HepG2 (cell line): ENCODE measurements at regions not wholly inside any gene's neighbourhood (a gene's known extent, or its start where the extent isn't known, plus 50 kb on each side); places are given as distances from the start of the nearest gene placed in this dataset.

Experiments
- ATAC-seq: fragments of 200-7000 bp; cut with Tn5 transposase; 3 replicates; pipeline ENCODE4 v1.9.1; 2020; ENCODE audit warnings: mild to moderate bottlenecking, moderate library complexity
- BruUV-seq: library from RNA; stranded (reverse); fragments of 400-500 nt; replicated peaks from 2 replicates; lab custom pipeline; 2021; lab: Mats Ljungman, UMichigan
- CTCF ChIA-PET: fragments of 300-600 bp; formaldehyde crosslinking; extraction: SDS; loops from one replicate; lab custom pipeline; 2021; ENCODE audit warnings: low total read pairs, inconsistent platforms, low intra/inter-chr PET ratio; lab: Yijun Ruan, JAX
- POLR2A ChIA-PET: fragments of 350-600 bp; sonication (Branson Sonifier 250); formaldehyde crosslinking; loops from one replicate; lab custom pipeline; 2020; ENCODE audit warnings: antibody characterized with exemption, inconsistent platforms; lab: Yijun Ruan, JAX
- DNase-seq: peaks from one replicate; pipeline ENCODE4 v3.0.0-alpha.2; 2015; ENCODE audit warnings: low spot score
- FAIRE-seq: peaks from 3 replicates; lab custom pipeline; 2011; peaks lifted over from hg19 to GRCh38; lab: Jason Lieb, UNC
- H2AFZ ChIP-seq: one replicate; pipeline ENCODE4 v1.6.1; 2011; ENCODE audit warnings: low read length, inconsistent platforms
- H3K27ac ChIP-seq: fragments of 300-600 bp; 3 replicates; pipeline ENCODE4 v1.8.0; 2011; ENCODE audit warnings: mixed run types, mild to moderate bottlenecking, mixed read lengths, low read length, inconsistent platforms; ENCODE audit not compliant: insufficient read depth; ENCODE audit errors: extremely low read length
- H3K27me3 ChIP-seq, 2 experiments: fragments of 200-600 bp in 1 of 2; 2 replicates in 1 of 2; 3 replicates in 1 of 2; pipeline versions ENCODE4 v1.6.0 to v1.8.0; 2011; ENCODE audit warnings: low read length in 2 of 2, mild to moderate bottlenecking in 2 of 2, moderate library complexity in 2 of 2, inconsistent platforms in 1 of 2; ENCODE audit not compliant: insufficient read depth in 2 of 2, control insufficient read depth in 1 of 2
- H3K36me3 ChIP-seq, 2 experiments: fragments of 200-600 bp in 1 of 2; replicated peaks in 1 of 2; 2 replicates in 1 of 2; 3 replicates in 1 of 2; pipeline versions ENCODE4 v1.5.1 to v1.8.0; 2011; ENCODE audit warnings: low read length in 2 of 2, inconsistent platforms in 1 of 2; ENCODE audit not compliant: insufficient read depth in 2 of 2, control insufficient read depth in 1 of 2
- H3K4me1 ChIP-seq: 2 replicates; pipeline ENCODE4 v1.5.1; 2012; ENCODE audit warnings: low read length, inconsistent platforms; ENCODE audit not compliant: insufficient read depth
- H3K4me2 ChIP-seq: 2 replicates; pipeline ENCODE4 v1.6.0; 2011; ENCODE audit warnings: low read depth, low read length, inconsistent platforms
- H3K4me3 ChIP-seq, 3 experiments: fragments of 200-600 bp in 1 of 3; sonication (generic), shearing (Covaris generic) in 1 of 3; replicated peaks in 1 of 3; 2 replicates each; pipeline ENCODE4 v1.5.1; 2011 to 2016; ENCODE audit warnings: low read length in 3 of 3, inconsistent platforms in 2 of 3, low read depth in 2 of 3, mild to moderate bottlenecking in 2 of 3, control low read depth in 1 of 3, mixed read lengths in 1 of 3; ENCODE audit not compliant: insufficient read depth in 1 of 3
- H3K79me2 ChIP-seq: one replicate; pipeline ENCODE4 v1.6.1; 2011; ENCODE audit warnings: low read length, inconsistent platforms; ENCODE audit not compliant: insufficient read depth
- H3K9ac ChIP-seq: 2 replicates; pipeline ENCODE4 v1.6.0; 2011; ENCODE audit warnings: mild to moderate bottlenecking, low read depth, low read length, inconsistent platforms; ENCODE audit not compliant: insufficient read depth
- H3K9me3 ChIP-seq: 2 replicates; pipeline ENCODE4 v1.5.1; 2012; ENCODE audit warnings: mild to moderate bottlenecking, low read length
- H4K20me1 ChIP-seq: 2 replicates; pipeline ENCODE4 v1.6.0; 2011; ENCODE audit warnings: inconsistent platforms, mild to moderate bottlenecking, low read length, moderate library complexity; ENCODE audit not compliant: insufficient read depth
- DDIT3 ChIP-seq: sonication (generic); formaldehyde crosslinking; IDR thresholded peaks from 2 replicates; pipeline ENCODE4 v1.4.0; 2020; ENCODE audit warnings: mild to moderate bottlenecking, missing genetic modification reagents
- HNRNPK ChIP-seq: fragments of 200-400 bp; formaldehyde crosslinking; IDR thresholded peaks from 2 replicates; pipeline ENCODE4 v1.6.1; 2018; ENCODE audit warnings: low read length, low read depth, moderate library complexity, mild to moderate bottlenecking; ENCODE audit not compliant: poor library complexity, severe bottlenecking
- HNRNPLL ChIP-seq: fragments of 200-400 bp; formaldehyde crosslinking; IDR thresholded peaks from 2 replicates; pipeline ENCODE4 v1.6.1; 2017; ENCODE audit warnings: mild to moderate bottlenecking, low read depth, low read length; ENCODE audit not compliant: poor library complexity, severe bottlenecking
- HOXD1 ChIP-seq: sonication (generic); formaldehyde crosslinking; IDR thresholded peaks from 2 replicates; pipeline ENCODE4 v1.5.0; 2020; ENCODE audit warnings: missing genetic modification reagents
- ISL2 ChIP-seq: sonication (generic); formaldehyde crosslinking; IDR thresholded peaks from 2 replicates; pipeline ENCODE4 v1.5.0; 2020; ENCODE audit warnings: missing genetic modification reagents
- KDM5A ChIP-seq: fragments of 200-600 bp; sonication (generic); IDR thresholded peaks from 2 replicates; pipeline ENCODE4 v1.7.0; 2018; ENCODE audit warnings: antibody characterized with exemption, mild to moderate bottlenecking, low read length, borderline replicate concordance
- MAF1 ChIP-seq: sonication (generic); formaldehyde crosslinking; IDR thresholded peaks from 2 replicates; pipeline ENCODE4 v1.5.0; 2020; ENCODE audit warnings: missing genetic modification reagents, borderline replicate concordance
- NCOA1 ChIP-seq: sonication (generic); formaldehyde crosslinking; IDR thresholded peaks from 2 replicates; pipeline ENCODE4 v1.9.0; 2021; ENCODE audit warnings: missing genetic modification reagents
- SP140L ChIP-seq: sonication (generic); formaldehyde crosslinking; IDR thresholded peaks from 2 replicates; pipeline ENCODE4 v1.4.0; 2020; ENCODE audit warnings: missing genetic modification reagents, borderline replicate concordance
- THAP11 ChIP-seq: IDR thresholded peaks from 2 replicates; pipeline ENCODE4 v1.6.1; 2016; ENCODE audit warnings: missing biosample characterization, missing genetic modification reagents
- THAP9 ChIP-seq: sonication (generic); formaldehyde crosslinking; IDR thresholded peaks from 2 replicates; pipeline ENCODE4; 2020; ENCODE audit warnings: missing genetic modification reagents, mild to moderate bottlenecking, borderline replicate concordance
- ZBTB2 ChIP-seq: sonication (generic); formaldehyde crosslinking; IDR thresholded peaks from 2 replicates; pipeline ENCODE4 v1.8.0; 2022; ENCODE audit warnings: low read depth, missing genetic modification reagents
- ZFP62 ChIP-seq: sonication (generic); formaldehyde crosslinking; IDR thresholded peaks from 2 replicates; pipeline ENCODE4 v1.4.0; 2020; ENCODE audit warnings: missing genetic modification reagents
- ZFX ChIP-seq: sonication (generic); formaldehyde crosslinking; IDR thresholded peaks from 2 replicates; pipeline ENCODE4 v1.4.0; 2020; ENCODE audit warnings: mild to moderate bottlenecking, low read depth, missing genetic modification reagents, moderate library complexity
- ZNF253 ChIP-seq: sonication (generic); formaldehyde crosslinking; IDR thresholded peaks from 2 replicates; pipeline ENCODE4 v1.8.0; 2022; ENCODE audit warnings: mild to moderate bottlenecking, missing genetic modification reagents, borderline replicate concordance
- ZNF547 ChIP-seq: sonication (generic); formaldehyde crosslinking; IDR thresholded peaks from 2 replicates; pipeline ENCODE4 v1.5.1; 2020; ENCODE audit warnings: mild to moderate bottlenecking, missing genetic modification reagents
- ZNF670 ChIP-seq: sonication (generic); formaldehyde crosslinking; IDR thresholded peaks from 2 replicates; pipeline ENCODE4 v1.8.0; 2022; ENCODE audit warnings: mild to moderate bottlenecking, missing genetic modification reagents, borderline replicate concordance
- ZNF678 ChIP-seq: sonication (generic); formaldehyde crosslinking; IDR thresholded peaks from 2 replicates; pipeline ENCODE4 v1.4.0; 2020; ENCODE audit warnings: mild to moderate bottlenecking, missing genetic modification reagents
- ZNF816 ChIP-seq: sonication (generic); formaldehyde crosslinking; IDR thresholded peaks from 2 replicates; pipeline ENCODE4 v1.8.0; 2022; ENCODE audit warnings: missing genetic modification reagents, mild to moderate bottlenecking, borderline replicate concordance
- WGBS: methylation state at CpG from one replicate; pipeline ENCODE4 v1.1.6; 2017; ENCODE audit warnings: low lambda C conversion rate; 5-methylcytosine and 5-hydroxymethylcytosine counted together
- in situ Hi-C: cut with HindIII; loops from 2 replicates; pipeline ENCODE4 v1.10.0; 2017; ENCODE audit warnings: low pct_unique_long_range_greater_than_20kb; ENCODE audit not compliant: extremely low pct_ligation_motif_present
- intact Hi-C: fragments of 100-400 bp; cut with micrococcal nuclease; formaldehyde crosslinking; loops from one replicate; pipeline ENCODE4 v1.10.0; 2022; ENCODE audit not compliant: unreplicated experiment

- WGBS = 4% methylated on average over 2 of the region's 2 CpGs
Measured at GRCh38 chr11:122478986-122479385, 176.5 kb upstream of the UBASH3B start.

GRCh38 chr11:122468965-122469364 is 186.6 kb upstream of the UBASH3B start:
- H3K36me3 ChIP-seq = no peaks in the 10 kb centered on the region
- no peak overlapping the region for H3K4me3 ChIP-seq
- ATAC-seq = no peak
- in situ Hi-C loops (no loop called here), intact Hi-C loops (no loop called here)
- POLR2A ChIA-PET = no interaction called here
- H3K4me2 ChIP-seq = no peak overlapping the region
- no TSS peak for BruUV-seq
- DNase-seq = no peak
- no peak overlapping the region for H2AFZ ChIP-seq
- 0% methylated on average over 2 of the region's 2 CpGs for WGBS
- CTCF ChIA-PET = no interaction called here
- no peaks in the 10 kb centered on the region; a peak in 1 of 5 replicates for H3K27me3 ChIP-seq
- no peak overlapping the region for H3K9ac ChIP-seq
- H3K4me1 ChIP-seq = no peaks in the 10 kb centered on the region
- H3K27ac ChIP-seq = no peak overlapping the region
- FAIRE-seq = no peak
- no peaks in the 10 kb centered on the region for H4K20me1 ChIP-seq
- no peaks in the 10 kb centered on the region for H3K79me2 ChIP-seq
- no peaks in the 10 kb centered on the region for H3K9me3 ChIP-seq
- TF ChIP-seq HOXD1 (CRISPR knock-in tag) (no peak), ZNF816 (CRISPR knock-in tag) (no peak), ZNF670 (no peak), ZFP62 (CRISPR knock-in tag) (no peak), HNRNPK (no peak), HNRNPLL (no peak), THAP9 (CRISPR knock-in tag) (no peak), MAF1 (CRISPR knock-in tag) (no peak)

More at GRCh38 chr11:122478986-122479385, 176.5 kb upstream of the UBASH3B start:
- H3K9ac ChIP-seq = no peak overlapping the region
- no peak overlapping the region for H3K4me3 ChIP-seq
- intact Hi-C loops (no loop called here), in situ Hi-C loops (no loop called here)
- ATAC-seq (no peak), FAIRE-seq (no peak), DNase-seq (no peak)
- TF ChIP-seq NCOA1 (no peak), ZNF547 (no peak), SP140L (CRISPR knock-in tag) (no peak), ZFX (CRISPR knock-in tag) (no peak), ZNF253 (no peak), DDIT3 (no peak), THAP11 (no peak), KDM5A (no peak), ZNF678 (no peak), ISL2 (CRISPR knock-in tag) (no peak), ZBTB2 (no peak)
- POLR2A ChIA-PET = no interaction called here
- CTCF ChIA-PET = no interaction called here
- no peaks in the 10 kb centered on the region for H3K79me2 ChIP-seq
- H2AFZ ChIP-seq = no peak overlapping the region
- H3K4me2 ChIP-seq = no peak overlapping the region
- no peak overlapping the region for H3K27ac ChIP-seq
- H3K4me1 ChIP-seq = no peaks in the 10 kb centered on the region
- H3K9me3 ChIP-seq = peaks cover 6% of the 10 kb centered on the region
- no peaks in the 10 kb centered on the region for H3K27me3 ChIP-seq
- no peaks in the 10 kb centered on the region for H3K36me3 ChIP-seq
- no TSS peak for BruUV-seq
- no peaks in the 10 kb centered on the region for H4K20me1 ChIP-seq
